H1 (cell line): ENCODE measurements at regions not wholly inside any gene's neighbourhood (a gene's known extent, or its start where the extent isn't known, plus 50 kb on each side); places are given as distances from the start of the nearest gene placed in this dataset.

Experiments used
- ATF2 ChIP-seq: IDR thresholded peaks from 2 replicates; pipeline ENCODE4 v1.6.1; 2012; ENCODE audit warnings: low read length, inconsistent platforms
- BCL11A ChIP-seq, 2 experiments: IDR thresholded peaks; one replicate each; pipeline ENCODE4 v1.6.1; 2011; ENCODE audit warnings: low read depth in 2 of 2, low read length in 2 of 2, mild to moderate bottlenecking in 2 of 2
- CEBPB ChIP-seq: IDR thresholded peaks from 2 replicates; pipeline ENCODE4 v1.6.1; 2012; ENCODE audit warnings: low read depth, low read length
- CHD2 ChIP-seq: IDR thresholded peaks from 2 replicates; pipeline ENCODE4 v1.6.1; 2012; ENCODE audit warnings: low read length, improper control_type of control experiment
- CHD7 ChIP-seq: fragments of 300-600 bp; sonication (generic); IDR thresholded peaks from 2 replicates; pipeline ENCODE4 v1.7.1; 2012; ENCODE audit warnings: low read length, moderate library complexity, mild to moderate bottlenecking, inconsistent platforms; ENCODE audit not compliant: insufficient replicate concordance
- FOSL1 ChIP-seq: IDR thresholded peaks from 2 replicates; pipeline ENCODE4 v1.6.1; 2011; ENCODE audit warnings: mild to moderate bottlenecking, low read depth, low read length, moderate library complexity; ENCODE audit not compliant: insufficient read depth
- KDM4A ChIP-seq: IDR thresholded peaks from one replicate; pipeline ENCODE4 v1.7.1; 2012; ENCODE audit warnings: low read depth, mild to moderate bottlenecking, moderate library complexity, low read length, inconsistent platforms; ENCODE audit not compliant: severe bottlenecking
- PHF8 ChIP-seq: fragments of 200-600 bp; sonication (generic); conservative IDR thresholded peaks from 2 replicates; pipeline ENCODE4 v1.7.1; 2012; ENCODE audit warnings: low read depth, mild to moderate bottlenecking, inconsistent platforms, low read length, moderate library complexity
- YY1 ChIP-seq: IDR thresholded peaks from 2 replicates; pipeline ENCODE4 v1.6.1; 2011; ENCODE audit warnings: low read depth, mild to moderate bottlenecking, low read length
- ZNF274 ChIP-seq: IDR thresholded peaks from 2 replicates; pipeline ENCODE4 v1.7.0; 2012; ENCODE audit warnings: low read length, borderline replicate concordance; ENCODE audit errors: extremely low read depth

GRCh38 chr5:67364381-67364970, 167.9 kb upstream of the CD180 start (continued):
- TF ChIP-seq CHD7: no peak
- no peak for TF ChIP-seq KDM4A
- TF ChIP-seq CEBPB: no peak
- TF ChIP-seq BCL11A (IDR thresholded peaks at IDR 0.05; ENCODE audit: low read depth in 2 of 2, low read length in 2 of 2): no peak
- TF ChIP-seq YY1: no peak
- TF ChIP-seq PHF8: no peak
- TF ChIP-seq FOSL1: no peak
- no peak for TF ChIP-seq ATF2
- no peak for TF ChIP-seq CHD2
- TF ChIP-seq ZNF274: no peak
